A549 (cell line): ENCODE measurements at regions not wholly inside any gene's neighbourhood (a gene's known extent, or its start where the extent isn't known, plus 50 kb on each side); places are given as distances from the start of the nearest gene placed in this dataset.

Experiments used
- ATAC-seq, 2 experiments: fragments of 200-7000 bp in 1 of 2; fragments of >200 bp in 1 of 2; cut with Nextera tagmentation in 1 of 2; cut with Tn5 transposase in 1 of 2; 3 replicates each; pipeline versions ENCODE4 v1.8.0 to v1.9.1; 2018 to 2020; ENCODE audit warnings: mild to moderate bottlenecking in 1 of 2, moderate library complexity in 1 of 2
- CTCF ChIA-PET: fragments of 300-600 bp; sonication (Branson Sonifier 250); formaldehyde crosslinking; extraction: SDS; loops from one replicate; lab custom pipeline; 2021; ENCODE audit warnings: antibody characterized with exemption, inconsistent platforms; lab: Yijun Ruan, JAX
- POLR2A ChIA-PET: fragments of 350-600 bp; formaldehyde crosslinking; extraction: SDS; loops from one replicate; lab custom pipeline; 2021; ENCODE audit warnings: antibody characterized with exemption, inconsistent platforms; lab: Yijun Ruan, JAX
- DNase-seq, 2 experiments: peaks; one replicate each; pipeline versions ENCODE4 v3.0.0 to v3.0.0-alpha.2; 2011 to 2016; ENCODE audit warnings: low read depth in 1 of 2, low spot score in 1 of 2
- FAIRE-seq: peaks from 2 replicates; lab custom pipeline; 2011; peaks lifted over from hg19 to GRCh38; lab: Jason Lieb, UNC
- H3K27ac ChIP-seq, 2 experiments: fragments of >200 bp; sonication (Bioruptor Twin); formaldehyde crosslinking; 3 replicates each; pipeline ENCODE4 v1.5.1; 2016 to 2017
- H3K4me1 ChIP-seq: fragments of >200 bp; sonication (Bioruptor Twin); formaldehyde crosslinking; 3 replicates; pipeline ENCODE4 v1.6.1; 2016
- H3K4me2 ChIP-seq: fragments of >200 bp; sonication (Bioruptor Twin); formaldehyde crosslinking; 3 replicates; pipeline ENCODE4 v1.6.1; 2016
- H3K4me3 ChIP-seq: fragments of >200 bp; sonication (Bioruptor Twin); formaldehyde crosslinking; 3 replicates; pipeline ENCODE4 v1.5.1; 2016
- H3K9me3 ChIP-seq: fragments of >200 bp; sonication (Bioruptor Twin); formaldehyde crosslinking; 3 replicates; pipeline ENCODE4 v1.6.1; 2016
- BHLHE40 ChIP-seq: IDR thresholded peaks from 2 replicates; pipeline ENCODE4 v1.6.1; 2012; ENCODE audit warnings: low read depth, low read length, inconsistent platforms
- CBX2 ChIP-seq: fragments of 200-600 bp; sonication (generic); IDR thresholded peaks from 2 replicates; pipeline ENCODE4 v1.6.1; 2016; ENCODE audit warnings: low read depth, mild to moderate bottlenecking, borderline replicate concordance
- CBX8 ChIP-seq: fragments of 200-600 bp; sonication (generic); IDR thresholded peaks from 2 replicates; pipeline ENCODE4 v1.6.1; 2016
- CEBPB ChIP-seq, 2 experiments: fragments of >200 bp in 1 of 2; sonication (Bioruptor Twin) in 1 of 2; formaldehyde crosslinking in 1 of 2; IDR thresholded peaks; 2 replicates each; pipeline ENCODE4 v1.6.1; 2012 to 2016
- CHD4 ChIP-seq: fragments of 200-600 bp; sonication (generic); IDR thresholded peaks from 2 replicates; pipeline ENCODE4 v1.6.1; 2016; ENCODE audit warnings: antibody characterized with exemption, mild to moderate bottlenecking, borderline replicate concordance
- EHMT2 ChIP-seq: fragments of 200-600 bp; sonication (generic); IDR thresholded peaks from 2 replicates; pipeline ENCODE4 v1.6.1; 2016; ENCODE audit warnings: antibody characterized with exemption, low read depth, mild to moderate bottlenecking, moderate library complexity
- EP300 ChIP-seq, 2 experiments: fragments of >200 bp; sonication (Bioruptor Twin); formaldehyde crosslinking; IDR thresholded peaks; 2 replicates in 1 of 2; 3 replicates in 1 of 2; pipeline ENCODE4 v1.6.1; 2016 to 2017
- FOXS1 ChIP-seq: fragments of 250-450 bp; sonication (Bioruptor Pico); IDR thresholded peaks from 2 replicates; pipeline ENCODE4 v1.5.0; 2020; ENCODE audit warnings: mild to moderate bottlenecking, moderate library complexity
- HOXB13 ChIP-seq: fragments of 250-450 bp; sonication (Bioruptor Pico); IDR thresholded peaks from 2 replicates; pipeline ENCODE4 v1.5.0; 2020; ENCODE audit warnings: low read depth, mild to moderate bottlenecking, moderate library complexity
- HOXB5 ChIP-seq: fragments of 250-450 bp; sonication (Bioruptor Pico); IDR thresholded peaks from 2 replicates; pipeline ENCODE4 v1.5.0; 2020; ENCODE audit warnings: mild to moderate bottlenecking, moderate library complexity
- JUN ChIP-seq, 2 experiments: fragments of >200 bp; sonication (Bioruptor Twin); formaldehyde crosslinking; IDR thresholded peaks; 2 replicates in 1 of 2; 3 replicates in 1 of 2; pipeline ENCODE4 v1.6.1; 2016 to 2017
- JUNB ChIP-seq: fragments of >200 bp; sonication (Bioruptor Twin); formaldehyde crosslinking; IDR thresholded peaks from 2 replicates; pipeline ENCODE4 v1.6.1; 2016
- MAFK ChIP-seq: fragments of 450-650 bp; IDR thresholded peaks from 2 replicates; pipeline ENCODE4 v1.6.1; 2014; ENCODE audit not compliant: partially characterized antibody
- NFE2L2 ChIP-seq: fragments of 150-350 bp; conservative IDR thresholded peaks from 2 replicates; pipeline ENCODE4 v1.6.1; 2014; ENCODE audit warnings: low read length
- NR3C1 ChIP-seq: fragments of >200 bp; sonication (Bioruptor Twin); formaldehyde crosslinking; IDR thresholded peaks from 3 replicates; pipeline ENCODE4 v1.6.1; 2017
- POLR2A ChIP-seq: IDR thresholded peaks from 2 replicates; pipeline ENCODE4 v1.6.1; 2012; ENCODE audit warnings: mild to moderate bottlenecking, low read length
- POLR2AphosphoS2 ChIP-seq: conservative IDR thresholded peaks from 2 replicates; pipeline ENCODE4 v1.6.1; 2012; ENCODE audit warnings: low read length, improper control_type of control experiment, inconsistent platforms
- RAD21 ChIP-seq, 2 experiments: fragments of >200 bp in 1 of 2; sonication (Bioruptor Twin) in 1 of 2; formaldehyde crosslinking in 1 of 2; IDR thresholded peaks in 1 of 2; conservative IDR thresholded peaks in 1 of 2; 2 replicates in 1 of 2; 3 replicates in 1 of 2; pipeline ENCODE4 v1.6.1; 2012 to 2018; ENCODE audit warnings: inconsistent platforms in 1 of 2
- RNF2 ChIP-seq: fragments of 200-600 bp; sonication (generic); IDR thresholded peaks from 2 replicates; pipeline ENCODE4 v1.6.1; 2016; ENCODE audit warnings: low read depth, mild to moderate bottlenecking, antibody characterized with exemption, moderate library complexity, borderline replicate concordance
- SMC3 ChIP-seq: fragments of >200 bp; sonication (Bioruptor Twin); formaldehyde crosslinking; IDR thresholded peaks from 3 replicates; pipeline ENCODE4 v1.6.1; 2018; ENCODE audit warnings: inconsistent platforms
- SREBF2 ChIP-seq: fragments of 450-650 bp; IDR thresholded peaks from 2 replicates; pipeline ENCODE4 v1.6.1; 2014; ENCODE audit warnings: mild to moderate bottlenecking, moderate library complexity
- TFCP2L1 ChIP-seq: fragments of 250-450 bp; sonication (Bioruptor Pico); IDR thresholded peaks from 2 replicates; pipeline ENCODE4 v1.5.0; 2021; ENCODE audit warnings: mild to moderate bottlenecking
- ZNF302 ChIP-seq: fragments of 250-450 bp; sonication (Bioruptor Pico); IDR thresholded peaks from 2 replicates; pipeline ENCODE4 v1.9.0; 2021; ENCODE audit warnings: inconsistent platforms, mild to moderate bottlenecking, moderate library complexity
- ZSCAN20 ChIP-seq: fragments of 250-450 bp; sonication (Bioruptor Pico); IDR thresholded peaks from 2 replicates; pipeline ENCODE4 v1.8.0; 2022; ENCODE audit warnings: mild to moderate bottlenecking, moderate library complexity
- WGBS: methylation state at CpG from one replicate; pipeline ENCODE4 v1.1.6; 2017; ENCODE audit errors: missing lambda C conversion rate; 5-methylcytosine and 5-hydroxymethylcytosine counted together
- TF ChIP-seq, protein P1 (sequence below): fragments of 200-600 bp; sonication (generic); IDR thresholded peaks from 2 replicates; pipeline ENCODE4 v1.6.1; 2016; ENCODE audit warnings: antibody characterized with exemption, mild to moderate bottlenecking, moderate library complexity
- TF ChIP-seq, protein P2 (sequence below): IDR thresholded peaks from 2 replicates; pipeline ENCODE4 v1.6.1; 2012
- TF ChIP-seq, protein P3 (sequence below): fragments of >200 bp; sonication (Bioruptor Twin); formaldehyde crosslinking; IDR thresholded peaks from 2 replicates; pipeline ENCODE4 v1.6.1; 2016
- TF ChIP-seq, protein P4 (sequence below): fragments of 150-350 bp; IDR thresholded peaks from 2 replicates; pipeline ENCODE4 v1.6.1; 2014; ENCODE audit warnings: low read depth, mild to moderate bottlenecking, low read length
- TF ChIP-seq, protein P5 (sequence below): IDR thresholded peaks from 2 replicates; pipeline ENCODE4 v1.6.1; 2012
- TF ChIP-seq, protein P6 (sequence below): fragments of 250-450 bp; sonication (Bioruptor Pico); IDR thresholded peaks from 2 replicates; pipeline ENCODE4 v1.5.0; 2021; ENCODE audit warnings: mild to moderate bottlenecking, moderate library complexity, borderline replicate concordance

DNA sequence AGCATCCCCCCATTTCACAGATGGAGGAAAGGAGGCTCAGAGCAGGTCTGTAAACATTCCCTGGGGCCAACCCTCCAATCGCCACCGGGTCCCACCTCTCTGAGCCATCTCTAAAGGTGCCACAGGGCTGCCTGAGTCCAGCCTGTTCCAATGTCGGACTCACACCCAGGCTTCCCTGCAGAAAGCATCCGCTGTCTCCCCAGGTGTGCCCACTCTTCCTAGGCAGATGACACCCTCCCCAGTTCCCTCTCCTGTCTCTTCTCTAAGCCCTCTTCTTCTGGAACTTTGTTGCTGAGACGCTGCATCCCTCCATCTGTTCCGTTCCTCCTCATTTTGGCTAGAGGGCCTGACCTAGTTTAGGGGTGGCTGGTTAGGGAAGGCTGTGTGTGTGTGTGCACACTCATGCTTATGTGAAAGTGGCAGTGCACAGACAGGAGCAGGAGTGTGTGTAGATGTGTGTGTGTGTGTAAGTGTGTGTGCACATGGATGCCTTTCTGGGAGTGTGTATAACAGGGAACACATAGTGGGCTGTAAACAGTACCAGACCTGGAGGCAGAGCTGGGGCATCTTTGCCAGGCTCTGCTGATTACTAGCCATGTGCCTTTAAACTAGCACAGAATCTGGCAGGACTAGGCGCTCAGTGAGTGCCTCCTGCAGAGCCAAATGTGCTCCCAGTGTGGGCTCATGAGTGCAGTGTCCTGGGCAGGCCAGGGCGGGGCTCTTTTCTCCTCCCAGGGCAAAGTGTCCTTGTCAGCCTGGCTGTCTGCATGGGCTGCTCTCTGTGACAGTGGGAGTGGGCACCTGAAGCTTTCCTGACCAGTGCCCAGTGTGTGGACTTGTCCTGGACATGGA lies 77.3 kb upstream of the NECTIN1 start:
- DNase-seq (no peak), FAIRE-seq (no peak)
- POLR2A ChIA-PET, result interaction anchor here (0.5 kb wide), 1 partner anchor 721 kb away, joined by 4 read pairs; no protein-coding TSS in a partner anchor
- H3K9me3 ChIP-seq, result no peaks in the 10 kb centered on the region
- TF ChIP-seq TFCP2L1 (CRISPR knock-in tag) (no peak), CBX8 (no peak), NR3C1 (no peak), SMC3 (no peak), POLR2A (no peak), SREBF2 (no peak), JUN (IDR thresholded peaks at IDR 0.05) (no peak), POLR2AphosphoS2 (no peak), JUNB (no peak), CEBPB (IDR thresholded peaks at IDR 0.05) (no peak), FOXS1 (CRISPR knock-in tag) (no peak), HOXB5 (CRISPR knock-in tag) (no peak), BHLHE40 (no peak), NFE2L2 (no peak)
- TF ChIP-seq, protein P1, sequence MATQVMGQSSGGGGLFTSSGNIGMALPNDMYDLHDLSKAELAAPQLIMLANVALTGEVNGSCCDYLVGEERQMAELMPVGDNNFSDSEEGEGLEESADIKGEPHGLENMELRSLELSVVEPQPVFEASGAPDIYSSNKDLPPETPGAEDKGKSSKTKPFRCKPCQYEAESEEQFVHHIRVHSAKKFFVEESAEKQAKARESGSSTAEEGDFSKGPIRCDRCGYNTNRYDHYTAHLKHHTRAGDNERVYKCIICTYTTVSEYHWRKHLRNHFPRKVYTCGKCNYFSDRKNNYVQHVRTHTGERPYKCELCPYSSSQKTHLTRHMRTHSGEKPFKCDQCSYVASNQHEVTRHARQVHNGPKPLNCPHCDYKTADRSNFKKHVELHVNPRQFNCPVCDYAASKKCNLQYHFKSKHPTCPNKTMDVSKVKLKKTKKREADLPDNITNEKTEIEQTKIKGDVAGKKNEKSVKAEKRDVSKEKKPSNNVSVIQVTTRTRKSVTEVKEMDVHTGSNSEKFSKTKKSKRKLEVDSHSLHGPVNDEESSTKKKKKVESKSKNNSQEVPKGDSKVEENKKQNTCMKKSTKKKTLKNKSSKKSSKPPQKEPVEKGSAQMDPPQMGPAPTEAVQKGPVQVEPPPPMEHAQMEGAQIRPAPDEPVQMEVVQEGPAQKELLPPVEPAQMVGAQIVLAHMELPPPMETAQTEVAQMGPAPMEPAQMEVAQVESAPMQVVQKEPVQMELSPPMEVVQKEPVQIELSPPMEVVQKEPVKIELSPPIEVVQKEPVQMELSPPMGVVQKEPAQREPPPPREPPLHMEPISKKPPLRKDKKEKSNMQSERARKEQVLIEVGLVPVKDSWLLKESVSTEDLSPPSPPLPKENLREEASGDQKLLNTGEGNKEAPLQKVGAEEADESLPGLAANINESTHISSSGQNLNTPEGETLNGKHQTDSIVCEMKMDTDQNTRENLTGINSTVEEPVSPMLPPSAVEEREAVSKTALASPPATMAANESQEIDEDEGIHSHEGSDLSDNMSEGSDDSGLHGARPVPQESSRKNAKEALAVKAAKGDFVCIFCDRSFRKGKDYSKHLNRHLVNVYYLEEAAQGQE, result no peak
- TF ChIP-seq, protein P2, sequence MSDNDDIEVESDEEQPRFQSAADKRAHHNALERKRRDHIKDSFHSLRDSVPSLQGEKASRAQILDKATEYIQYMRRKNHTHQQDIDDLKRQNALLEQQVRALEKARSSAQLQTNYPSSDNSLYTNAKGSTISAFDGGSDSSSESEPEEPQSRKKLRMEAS, result no peak
- TF ChIP-seq, protein P3, sequence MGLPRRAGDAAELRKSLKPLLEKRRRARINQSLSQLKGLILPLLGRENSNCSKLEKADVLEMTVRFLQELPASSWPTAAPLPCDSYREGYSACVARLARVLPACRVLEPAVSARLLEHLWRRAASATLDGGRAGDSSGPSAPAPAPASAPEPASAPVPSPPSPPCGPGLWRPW, result no peak
- TF ChIP-seq, protein P4, sequence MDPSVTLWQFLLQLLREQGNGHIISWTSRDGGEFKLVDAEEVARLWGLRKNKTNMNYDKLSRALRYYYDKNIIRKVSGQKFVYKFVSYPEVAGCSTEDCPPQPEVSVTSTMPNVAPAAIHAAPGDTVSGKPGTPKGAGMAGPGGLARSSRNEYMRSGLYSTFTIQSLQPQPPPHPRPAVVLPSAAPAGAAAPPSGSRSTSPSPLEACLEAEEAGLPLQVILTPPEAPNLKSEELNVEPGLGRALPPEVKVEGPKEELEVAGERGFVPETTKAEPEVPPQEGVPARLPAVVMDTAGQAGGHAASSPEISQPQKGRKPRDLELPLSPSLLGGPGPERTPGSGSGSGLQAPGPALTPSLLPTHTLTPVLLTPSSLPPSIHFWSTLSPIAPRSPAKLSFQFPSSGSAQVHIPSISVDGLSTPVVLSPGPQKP, result no peak
- TF ChIP-seq, all 56 proteins: peak for 0
- 45% methylated on average over 6 of the region's 8 CpGs for WGBS
- Histone ChIP-seq H3K4me3 (no peak overlapping the region), H3K4me1 (no peaks in the 10 kb centered on the region), H3K4me2 (no peak overlapping the region), H3K27ac (no peak overlapping the region)
- CTCF ChIA-PET, result no interaction called here
- no peak; a peak in 1 of 6 replicates for ATAC-seq

DNA sequence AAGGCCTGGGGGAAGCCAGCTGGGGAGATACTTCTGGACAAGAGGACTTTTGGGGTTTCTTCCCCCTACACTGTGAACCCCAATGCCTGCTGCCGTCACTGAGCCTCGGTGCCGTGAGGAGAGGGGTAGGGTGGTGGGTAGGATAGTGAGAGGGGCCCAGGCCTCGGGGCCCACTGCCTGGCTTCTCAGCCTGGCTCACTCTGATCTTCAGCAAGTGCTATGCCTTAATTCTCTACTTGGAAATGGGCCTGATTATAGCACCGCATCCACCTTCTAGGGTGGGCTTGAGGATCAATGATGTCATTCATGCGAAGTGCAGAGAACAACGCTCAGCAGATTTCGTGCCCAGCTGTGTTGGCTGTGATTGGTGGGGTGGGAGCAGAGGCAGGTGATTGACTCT lies 76.7 kb upstream of the NECTIN1 start:
- POLR2A ChIA-PET, result interaction anchor here (0.5 kb wide), 1 partner anchor 720 kb away, joined by 4 read pairs; no protein-coding TSS in a partner anchor
- no peaks in the 10 kb centered on the region for H3K4me1 ChIP-seq
- no peak overlapping the region for H3K27ac ChIP-seq
- ATAC-seq, result no peak
- H3K9me3 ChIP-seq, result no peaks in the 10 kb centered on the region
- DNase-seq, result no peak
- FAIRE-seq, result no peak
- WGBS, result 38% methylated on average over 4 of the region's 8 CpGs
- H3K4me3 ChIP-seq, result no peak overlapping the region
- H3K4me2 ChIP-seq, result no peak overlapping the region
- CTCF ChIA-PET, result no interaction called here
- TF ChIP-seq, protein P5, sequence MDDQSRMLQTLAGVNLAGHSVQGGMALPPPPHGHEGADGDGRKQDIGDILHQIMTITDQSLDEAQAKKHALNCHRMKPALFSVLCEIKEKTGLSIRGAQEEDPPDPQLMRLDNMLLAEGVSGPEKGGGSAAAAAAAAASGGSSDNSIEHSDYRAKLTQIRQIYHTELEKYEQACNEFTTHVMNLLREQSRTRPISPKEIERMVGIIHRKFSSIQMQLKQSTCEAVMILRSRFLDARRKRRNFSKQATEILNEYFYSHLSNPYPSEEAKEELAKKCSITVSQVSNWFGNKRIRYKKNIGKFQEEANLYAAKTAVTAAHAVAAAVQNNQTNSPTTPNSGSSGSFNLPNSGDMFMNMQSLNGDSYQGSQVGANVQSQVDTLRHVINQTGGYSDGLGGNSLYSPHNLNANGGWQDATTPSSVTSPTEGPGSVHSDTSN, result no peak
- no peak for TF ChIP-seq CHD4
- TF ChIP-seq EHMT2, result no peak
- TF ChIP-seq POLR2AphosphoS2, result no peak
- no peak for TF ChIP-seq RAD21 (conservative IDR thresholded peaks at IDR 0.05 in 1 of 2, IDR thresholded peaks at IDR 0.05 in 1 of 2)
- TF ChIP-seq POLR2A, result no peak
- no peak for TF ChIP-seq HOXB13 (CRISPR knock-in tag)
- TF ChIP-seq ZSCAN20 (CRISPR knock-in tag), result no peak
- no peak for TF ChIP-seq MAFK
- TF ChIP-seq CBX2, result no peak
- TF ChIP-seq, protein P6, sequence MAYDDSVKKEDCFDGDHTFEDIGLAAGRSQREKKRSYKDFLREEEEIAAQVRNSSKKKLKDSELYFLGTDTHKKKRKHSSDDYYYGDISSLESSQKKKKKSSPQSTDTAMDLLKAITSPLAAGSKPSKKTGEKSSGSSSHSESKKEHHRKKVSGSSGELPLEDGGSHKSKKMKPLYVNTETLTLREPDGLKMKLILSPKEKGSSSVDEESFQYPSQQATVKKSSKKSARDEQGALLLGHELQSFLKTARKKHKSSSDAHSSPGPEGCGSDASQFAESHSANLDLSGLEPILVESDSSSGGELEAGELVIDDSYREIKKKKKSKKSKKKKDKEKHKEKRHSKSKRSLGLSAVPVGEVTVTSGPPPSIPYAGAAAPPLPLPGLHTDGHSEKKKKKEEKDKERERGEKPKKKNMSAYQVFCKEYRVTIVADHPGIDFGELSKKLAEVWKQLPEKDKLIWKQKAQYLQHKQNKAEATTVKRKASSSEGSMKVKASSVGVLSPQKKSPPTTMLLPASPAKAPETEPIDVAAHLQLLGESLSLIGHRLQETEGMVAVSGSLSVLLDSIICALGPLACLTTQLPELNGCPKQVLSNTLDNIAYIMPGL (CRISPR knock-in tag), result no peak
- TF ChIP-seq RNF2, result no peak
- no peak for TF ChIP-seq ZNF302
- TF ChIP-seq EP300 (IDR thresholded peaks at IDR 0.05), result no peak
